CD4-positive, alpha-beta T cell (primary cell): ENCODE measurements at regions not wholly inside any gene's neighbourhood (a gene's known extent, or its start where the extent isn't known, plus 50 kb on each side); places are given as distances from the start of the nearest gene placed in this dataset.

Source experiments
- ATAC-seq: fragments of 200-7000 bp; cut with Tn5 transposase; one replicate; pipeline ENCODE4 v1.10.0; 2022; ENCODE audit warnings: mild to moderate bottlenecking; ENCODE audit not compliant: poor library complexity
- CTCF ChIA-PET: fragments of 350-600 bp; sonication (Branson Sonifier 250); formaldehyde crosslinking; loops from one replicate; lab custom pipeline; 2021; ENCODE audit warnings: antibody characterized with exemption, inconsistent platforms; lab: Charles Lee
- POLR2A ChIA-PET: fragments of 350-600 bp; sonication (Branson Sonifier 250); formaldehyde crosslinking; loops from one replicate; lab custom pipeline; 2021; ENCODE audit warnings: antibody characterized with exemption, inconsistent platforms; lab: Charles Lee
- DNase-seq, 14 experiments: peaks; one replicate each; pipeline ENCODE4 v3.0.0-alpha.2; 2013 to 2020; ENCODE audit warnings: mixed read lengths in 2 of 14
- H3K27ac ChIP-seq, 2 donors: one replicate each; pipeline versions ENCODE4 v1.5.1 to v1.7.0; 2013; ENCODE audit warnings: low read length in 2 of 2, low read depth in 1 of 2, mild to moderate bottlenecking in 1 of 2
- H3K27me3 ChIP-seq, 2 experiments: 1 replicate in 1 of 2; 2 replicates in 1 of 2; pipeline versions ENCODE4 v1.6.1 to v1.7.0; 2013; ENCODE audit warnings: low read length in 2 of 2, control low read depth in 1 of 2, mild to moderate bottlenecking in 1 of 2, moderate library complexity in 1 of 2; ENCODE audit not compliant: insufficient read depth in 2 of 2, control insufficient read depth in 1 of 2
- H3K36me3 ChIP-seq: one replicate; pipeline ENCODE4 v1.6.1; 2013; ENCODE audit warnings: low read length, control low read depth; ENCODE audit not compliant: insufficient read depth
- H3K4me1 ChIP-seq: one replicate; pipeline ENCODE4 v1.6.1; 2013; ENCODE audit warnings: low read length, control low read depth; ENCODE audit not compliant: insufficient read depth
- H3K4me3 ChIP-seq: one replicate; pipeline ENCODE4 v1.5.1; 2013; ENCODE audit warnings: mild to moderate bottlenecking, low read length, moderate library complexity
- H3K9me3 ChIP-seq, 2 experiments: 1 replicate in 1 of 2; 2 replicates in 1 of 2; pipeline versions ENCODE4 v1.6.1 to v1.7.0; 2013; ENCODE audit warnings: low read length in 2 of 2, mild to moderate bottlenecking in 2 of 2, control low read depth in 1 of 2, moderate library complexity in 1 of 2; ENCODE audit not compliant: control insufficient read depth in 1 of 2, insufficient read depth in 1 of 2
- H3K27ac Mint-ChIP-seq: one replicate; pipeline ENCODE4 v1.8.0; 2020; ENCODE audit warnings: mixed read lengths
- H3K27me3 Mint-ChIP-seq: one replicate; pipeline ENCODE4 v1.8.0; 2021; ENCODE audit warnings: mixed read lengths
- H3K36me3 Mint-ChIP-seq: one replicate; pipeline ENCODE4 v1.8.0; 2021; ENCODE audit warnings: low read depth, mixed read lengths
- H3K4me1 Mint-ChIP-seq: one replicate; pipeline ENCODE4 v1.8.0; 2021; ENCODE audit warnings: low read depth, mixed read lengths
- H3K4me3 Mint-ChIP-seq: one replicate; pipeline ENCODE4 v1.8.0; 2020; ENCODE audit warnings: mild to moderate bottlenecking, mixed read lengths
- H3K9me3 Mint-ChIP-seq: one replicate; pipeline ENCODE4 v1.8.0; 2020; ENCODE audit warnings: mixed read lengths
- CTCF ChIP-seq: fragments of 200-600 bp; IDR thresholded peaks from one replicate; pipeline ENCODE4 v1.8.0; 2022; ENCODE audit warnings: antibody characterized with exemption, mild to moderate bottlenecking
- intact Hi-C, 2 experiments: fragments of 100-400 bp; cut with DNase I in 1 of 2; cut with micrococcal nuclease in 1 of 2; formaldehyde crosslinking; loops; one replicate each; pipeline versions ENCODE4 v1.15.1 to v1.9.0; 2023 to 2025; cut with DNase I, micrococcal nuclease

DNA sequence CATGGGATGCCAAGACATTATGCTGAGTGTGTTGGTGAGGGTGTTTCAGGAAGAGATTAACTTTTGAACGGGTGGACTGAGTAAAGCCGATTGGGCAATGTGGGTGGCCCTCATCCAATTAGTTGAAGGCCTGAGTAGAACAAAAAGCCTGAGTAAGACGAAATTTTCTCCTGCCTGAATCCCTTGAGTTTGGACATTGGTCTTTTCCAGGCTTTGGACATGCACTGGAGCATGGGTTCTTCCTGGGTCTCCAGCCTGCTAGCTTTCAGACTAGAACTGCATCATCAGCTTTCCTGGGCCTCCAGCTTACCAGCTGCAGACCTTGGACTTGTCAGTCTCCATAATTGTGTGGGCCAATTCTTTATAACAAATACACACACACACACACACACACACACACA is 63.6 kb downstream of the NIBAN1 start:
- H3K9me3 Mint-ChIP-seq, result no peaks in the 10 kb centered on the region
- H3K4me1 ChIP-seq, result peaks cover 4% of the 10 kb centered on the region
- no peak overlapping the region for H3K4me3 ChIP-seq
- H3K27ac Mint-ChIP-seq, result no peak overlapping the region
- H3K27me3 Mint-ChIP-seq, result no peaks in the 10 kb centered on the region
- no peaks in the 10 kb centered on the region for H3K9me3 ChIP-seq
- DNase-seq (no peak), ATAC-seq (no peak)
- no peak overlapping the region for H3K27ac ChIP-seq
- no peaks in the 10 kb centered on the region for H3K27me3 ChIP-seq
- ChIA-PET CTCF (no interaction called here), POLR2A (no interaction called here)
- no peak for TF ChIP-seq CTCF
- no peaks in the 10 kb centered on the region for H3K36me3 ChIP-seq
- H3K4me1 Mint-ChIP-seq, result peaks cover 4% of the 10 kb centered on the region
- H3K4me3 Mint-ChIP-seq, result no peak overlapping the region
- H3K36me3 Mint-ChIP-seq, result no peaks in the 10 kb centered on the region
- intact Hi-C loops, result no loop called here

GRCh38 chr1:184910005-184910404 is 64.3 kb downstream of the NIBAN1 start:
- Mint-ChIP-seq H3K4me3 (no peak overlapping the region), H3K27me3 (no peaks in the 10 kb centered on the region), H3K27ac (no peak overlapping the region), H3K4me1 (peaks cover 11% of the 10 kb centered on the region), H3K9me3 (no peaks in the 10 kb centered on the region), H3K36me3 (no peaks in the 10 kb centered on the region)
- intact Hi-C loops, result no loop called here
- H3K27me3 ChIP-seq, result no peaks in the 10 kb centered on the region
- H3K4me3 ChIP-seq, result no peak overlapping the region
- H3K9me3 ChIP-seq, result no peaks in the 10 kb centered on the region
- DNase-seq (no peak), ATAC-seq (no peak)
- POLR2A ChIA-PET, result no interaction called here
- H3K27ac ChIP-seq, result no peak overlapping the region
- no peak for TF ChIP-seq CTCF
- CTCF ChIA-PET, result interaction anchor here (0.6 kb wide), 1 partner anchor 816 kb away, joined by 3 read pairs; no protein-coding TSS in a partner anchor
- no peaks in the 10 kb centered on the region for H3K36me3 ChIP-seq
- H3K4me1 ChIP-seq, result peaks cover 11% of the 10 kb centered on the region

- CTCF ChIA-PET, result no interaction called here
- no peaks in the 10 kb centered on the region for H3K36me3 Mint-ChIP-seq
- no peaks in the 10 kb centered on the region for H3K27me3 ChIP-seq
These were observed 65.3 kb downstream of the NIBAN1 start for GRCh38 chr1:184909019-184909418.

More at GRCh38 chr1:184909019-184909418, 65.3 kb downstream of the NIBAN1 start:
- ATAC-seq (no peak), DNase-seq (no peak)
- Histone ChIP-seq H3K27ac (no peak overlapping the region), H3K36me3 (no peaks in the 10 kb centered on the region), H3K4me1 (peaks cover 14% of the 10 kb centered on the region), H3K9me3 (no peaks in the 10 kb centered on the region), H3K4me3 (no peak overlapping the region)
- Mint-ChIP-seq H3K27ac (no peak overlapping the region), H3K4me1 (peaks cover 13% of the 10 kb centered on the region), H3K27me3 (no peaks in the 10 kb centered on the region), H3K4me3 (no peak overlapping the region), H3K9me3 (no peaks in the 10 kb centered on the region)
- no peak for TF ChIP-seq CTCF
- POLR2A ChIA-PET, result no interaction called here
- intact Hi-C loops, result no loop called here
